ENCODE measurements at regions not wholly inside any gene's neighbourhood (a gene's known extent, or its start where the extent isn't known, plus 50 kb on each side); places are given as distances from the start of the nearest gene placed in this dataset.

DNA sequence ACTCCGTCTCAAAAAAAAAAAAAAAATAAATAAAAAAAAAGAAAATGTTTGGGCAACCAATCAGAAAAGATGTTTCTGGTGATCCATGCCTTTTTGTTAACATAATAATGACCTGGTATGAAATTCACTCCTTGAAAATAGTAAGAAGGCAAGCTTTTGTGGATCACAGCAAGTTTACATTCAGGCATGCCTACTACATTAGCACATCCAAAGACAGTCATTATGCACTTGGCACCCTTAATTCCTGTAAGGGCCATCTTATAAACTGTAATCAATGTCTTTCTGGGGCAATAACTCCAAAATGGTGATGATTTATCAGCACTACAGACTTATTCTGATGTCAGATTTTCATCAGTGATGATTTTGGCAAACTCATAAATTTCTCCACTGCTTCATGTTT lies 1871.6 kb upstream of the AGA start:
- Histone ChIP-seq H3K27me3 (ENCODE audit: insufficient read depth, low read length) (no peaks in the 10 kb centered on the region), H2AFZ (ENCODE audit: low read depth, low read length) (no peak overlapping the region), H3K79me2 (ENCODE audit: insufficient read depth, low read length) (no peaks in the 10 kb centered on the region), H3K4me3 (ENCODE audit: insufficient read depth, low read depth, low read length) (no peak overlapping the region), H3K9me3 (ENCODE audit: insufficient read depth, low read depth, low read length) (no peaks in the 10 kb centered on the region), H4K20me1 (ENCODE audit: insufficient read depth, low read length) (no peaks in the 10 kb centered on the region), H3K4me2 (ENCODE audit: low read length) (no peak overlapping the region), H3K36me3 (ENCODE audit: insufficient read depth, low read length) (no peaks in the 10 kb centered on the region), H3K27ac (ENCODE audit: low read depth, low read length) (no peak overlapping the region), H3K4me1 (ENCODE audit: insufficient read depth, low read length) (no peaks in the 10 kb centered on the region), H3K9ac (ENCODE audit: low read length) (no peak overlapping the region)
- Mint-ChIP-seq H3K9me3 (ENCODE audit: unreplicated experiment) (peaks cover 3% of the 10 kb centered on the region), H3K4me1 (ENCODE audit: low read depth, unreplicated experiment) (peaks cover 1% of the 10 kb centered on the region), H3K27ac (ENCODE audit: unreplicated experiment) (no peak overlapping the region), H3K4me3 (ENCODE audit: unreplicated experiment) (no peak overlapping the region), H3K36me3 (ENCODE audit: low read depth, unreplicated experiment) (no peaks in the 10 kb centered on the region), H3K27me3 (ENCODE audit: low read depth, unreplicated experiment) (no peaks in the 10 kb centered on the region)
- TF ChIP-seq, protein P1, sequence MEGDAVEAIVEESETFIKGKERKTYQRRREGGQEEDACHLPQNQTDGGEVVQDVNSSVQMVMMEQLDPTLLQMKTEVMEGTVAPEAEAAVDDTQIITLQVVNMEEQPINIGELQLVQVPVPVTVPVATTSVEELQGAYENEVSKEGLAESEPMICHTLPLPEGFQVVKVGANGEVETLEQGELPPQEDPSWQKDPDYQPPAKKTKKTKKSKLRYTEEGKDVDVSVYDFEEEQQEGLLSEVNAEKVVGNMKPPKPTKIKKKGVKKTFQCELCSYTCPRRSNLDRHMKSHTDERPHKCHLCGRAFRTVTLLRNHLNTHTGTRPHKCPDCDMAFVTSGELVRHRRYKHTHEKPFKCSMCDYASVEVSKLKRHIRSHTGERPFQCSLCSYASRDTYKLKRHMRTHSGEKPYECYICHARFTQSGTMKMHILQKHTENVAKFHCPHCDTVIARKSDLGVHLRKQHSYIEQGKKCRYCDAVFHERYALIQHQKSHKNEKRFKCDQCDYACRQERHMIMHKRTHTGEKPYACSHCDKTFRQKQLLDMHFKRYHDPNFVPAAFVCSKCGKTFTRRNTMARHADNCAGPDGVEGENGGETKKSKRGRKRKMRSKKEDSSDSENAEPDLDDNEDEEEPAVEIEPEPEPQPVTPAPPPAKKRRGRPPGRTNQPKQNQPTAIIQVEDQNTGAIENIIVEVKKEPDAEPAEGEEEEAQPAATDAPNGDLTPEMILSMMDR (IDR thresholded peaks at IDR 0.05; ENCODE audit: insufficient read depth, low read depth, low read length): no peak
- TF ChIP-seq EZH2 (IDR thresholded peaks at IDR 0.05; ENCODE audit: insufficient read depth, low read length): no peak
- FAIRE-seq (no peak), DNase-seq (ENCODE audit: low read depth) (no peak)

DNA sequence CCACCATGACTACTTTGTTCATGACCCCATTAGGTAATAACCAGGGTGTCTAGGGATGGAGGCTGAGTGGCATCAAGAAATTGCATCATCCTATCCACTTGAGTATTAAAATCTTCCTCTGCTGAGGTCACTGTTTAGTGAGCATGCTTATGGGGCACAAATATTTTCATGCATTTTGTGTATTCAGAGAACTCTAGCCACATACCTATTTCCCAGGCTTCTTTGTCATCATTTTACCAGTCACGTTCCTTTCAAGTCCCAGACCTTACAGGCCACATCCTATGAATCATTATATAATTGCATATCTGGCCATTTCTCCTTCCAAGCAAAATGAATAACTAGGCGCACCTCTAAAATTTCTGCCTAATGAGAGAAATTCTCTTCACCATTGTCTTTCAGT lies 1882.9 kb upstream of the AGA start:
- FAIRE-seq (no peak), DNase-seq (ENCODE audit: low read depth) (peak; percentile 49)
- no peaks in the 10 kb centered on the region for H3K36me3 Mint-ChIP-seq (ENCODE audit: low read depth, unreplicated experiment)
- H2AFZ ChIP-seq (ENCODE audit: low read depth, low read length): no peak overlapping the region
- no peaks in the 10 kb centered on the region for H3K79me2 ChIP-seq (ENCODE audit: insufficient read depth, low read length)
- H3K36me3 ChIP-seq (ENCODE audit: insufficient read depth, low read length): no peaks in the 10 kb centered on the region
- no peaks in the 10 kb centered on the region for H4K20me1 ChIP-seq (ENCODE audit: insufficient read depth, low read length)
- no peak overlapping the region for H3K9ac ChIP-seq (ENCODE audit: low read length)
- H3K4me2 ChIP-seq (ENCODE audit: low read length): no peak overlapping the region
- H3K9me3 Mint-ChIP-seq (ENCODE audit: unreplicated experiment): no peaks in the 10 kb centered on the region
- no peaks in the 10 kb centered on the region for H3K27me3 ChIP-seq (ENCODE audit: insufficient read depth, low read length)
- no peak for TF ChIP-seq EZH2 (IDR thresholded peaks at IDR 0.05; ENCODE audit: insufficient read depth, low read length)
- TF ChIP-seq, protein P1 (IDR thresholded peaks at IDR 0.05; ENCODE audit: insufficient read depth, low read depth, low read length): no peak
- no peak overlapping the region for H3K27ac ChIP-seq (ENCODE audit: low read depth, low read length)
- H3K4me1 ChIP-seq (ENCODE audit: insufficient read depth, low read length): no peaks in the 10 kb centered on the region
- H3K9me3 ChIP-seq (ENCODE audit: insufficient read depth, low read depth, low read length): no peaks in the 10 kb centered on the region
- H3K4me3 ChIP-seq (ENCODE audit: insufficient read depth, low read depth, low read length): no peak overlapping the region
- H3K4me3 Mint-ChIP-seq (ENCODE audit: unreplicated experiment): no peak overlapping the region
- H3K27ac Mint-ChIP-seq (ENCODE audit: unreplicated experiment): peak overlapping the region; percentile 64
- peaks cover 5% of the 10 kb centered on the region for H3K4me1 Mint-ChIP-seq (ENCODE audit: low read depth, unreplicated experiment)
- H3K27me3 Mint-ChIP-seq (ENCODE audit: low read depth, unreplicated experiment): no peaks in the 10 kb centered on the region

DNA sequence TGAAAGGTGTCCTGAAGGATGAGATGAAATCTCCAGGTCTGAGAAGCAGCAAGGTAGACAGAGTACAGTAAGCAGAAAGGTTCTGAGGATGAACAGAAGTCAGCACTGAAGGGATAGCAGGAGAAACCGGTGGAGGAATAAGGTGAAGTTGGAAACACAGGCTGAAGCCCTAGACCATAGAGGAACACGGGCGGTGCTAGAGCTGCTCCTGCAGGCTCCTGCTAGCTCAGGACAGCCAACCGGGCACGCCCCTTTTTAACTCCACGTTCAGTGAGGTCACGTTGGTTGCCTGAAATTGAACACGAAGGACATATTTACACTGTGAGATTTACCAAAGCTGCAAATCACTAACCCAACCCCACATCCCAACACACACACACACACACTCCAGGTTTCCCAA lies 1886.4 kb upstream of the AGA start:
- Histone ChIP-seq H3K79me2 (ENCODE audit: insufficient read depth, low read length) (no peaks in the 10 kb centered on the region), H3K9me3 (ENCODE audit: insufficient read depth, low read depth, low read length) (no peaks in the 10 kb centered on the region), H4K20me1 (ENCODE audit: insufficient read depth, low read length) (no peaks in the 10 kb centered on the region), H3K4me3 (ENCODE audit: insufficient read depth, low read depth, low read length) (no peak overlapping the region), H3K4me2 (ENCODE audit: low read length) (no peak overlapping the region), H2AFZ (ENCODE audit: low read depth, low read length) (no peak overlapping the region), H3K27ac (ENCODE audit: low read depth, low read length) (no peak overlapping the region), H3K4me1 (ENCODE audit: insufficient read depth, low read length) (no peaks in the 10 kb centered on the region), H3K27me3 (ENCODE audit: insufficient read depth, low read length) (no peaks in the 10 kb centered on the region), H3K9ac (ENCODE audit: low read length) (no peak overlapping the region), H3K36me3 (ENCODE audit: insufficient read depth, low read length) (no peaks in the 10 kb centered on the region)
- Mint-ChIP-seq H3K4me1 (ENCODE audit: low read depth, unreplicated experiment) (peaks cover 5% of the 10 kb centered on the region), H3K27ac (ENCODE audit: unreplicated experiment) (no peak overlapping the region), H3K27me3 (ENCODE audit: low read depth, unreplicated experiment) (no peaks in the 10 kb centered on the region), H3K4me3 (ENCODE audit: unreplicated experiment) (no peak overlapping the region), H3K9me3 (ENCODE audit: unreplicated experiment) (no peaks in the 10 kb centered on the region), H3K36me3 (ENCODE audit: low read depth, unreplicated experiment) (no peaks in the 10 kb centered on the region)
- DNase-seq (ENCODE audit: low read depth) (no peak), FAIRE-seq (no peak)
- TF ChIP-seq, protein P1 (IDR thresholded peaks at IDR 0.05; ENCODE audit: insufficient read depth, low read depth, low read length): no peak
- TF ChIP-seq EZH2 (IDR thresholded peaks at IDR 0.05; ENCODE audit: insufficient read depth, low read length): no peak
